ENCODE measurements at regions not wholly inside any gene's neighbourhood (a gene's known extent, or its start where the extent isn't known, plus 50 kb on each side); places are given as distances from the start of the nearest gene placed in this dataset.

DNA sequence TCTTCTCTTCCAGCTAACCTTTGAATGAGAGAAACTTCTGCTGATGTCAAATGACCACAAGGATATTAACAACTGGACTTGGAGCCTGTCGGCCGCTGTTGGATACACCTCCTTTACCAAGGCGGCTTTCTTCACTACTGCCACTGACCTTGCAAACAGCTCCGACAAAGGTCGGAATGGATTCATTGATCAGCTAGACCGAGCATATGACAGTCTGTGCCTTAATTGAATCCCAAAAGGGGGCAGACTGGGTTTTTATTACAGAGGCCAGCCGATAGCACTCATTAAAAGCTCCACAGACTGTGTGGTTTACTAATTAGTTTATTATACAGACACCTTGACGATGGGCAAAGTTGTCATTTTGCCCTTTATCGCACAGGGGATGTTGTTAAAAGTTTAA lies 394.5 kb downstream of the RERGL start:
- Mint-ChIP-seq H3K9me3 (ENCODE audit: low read depth) (no peaks in the 10 kb centered on the region), H3K27ac (no peak overlapping the region), H3K4me1 (ENCODE audit: low read depth) (no peaks in the 10 kb centered on the region), H3K4me3 (ENCODE audit: low read depth) (no peak overlapping the region), H3K27me3 (no peaks in the 10 kb centered on the region), H3K36me3 (ENCODE audit: insufficient read depth) (no peaks in the 10 kb centered on the region)
- no peak for DNase-seq (ENCODE audit: low spot score, unreplicated experiment)
- TF ChIP-seq, protein P1, sequence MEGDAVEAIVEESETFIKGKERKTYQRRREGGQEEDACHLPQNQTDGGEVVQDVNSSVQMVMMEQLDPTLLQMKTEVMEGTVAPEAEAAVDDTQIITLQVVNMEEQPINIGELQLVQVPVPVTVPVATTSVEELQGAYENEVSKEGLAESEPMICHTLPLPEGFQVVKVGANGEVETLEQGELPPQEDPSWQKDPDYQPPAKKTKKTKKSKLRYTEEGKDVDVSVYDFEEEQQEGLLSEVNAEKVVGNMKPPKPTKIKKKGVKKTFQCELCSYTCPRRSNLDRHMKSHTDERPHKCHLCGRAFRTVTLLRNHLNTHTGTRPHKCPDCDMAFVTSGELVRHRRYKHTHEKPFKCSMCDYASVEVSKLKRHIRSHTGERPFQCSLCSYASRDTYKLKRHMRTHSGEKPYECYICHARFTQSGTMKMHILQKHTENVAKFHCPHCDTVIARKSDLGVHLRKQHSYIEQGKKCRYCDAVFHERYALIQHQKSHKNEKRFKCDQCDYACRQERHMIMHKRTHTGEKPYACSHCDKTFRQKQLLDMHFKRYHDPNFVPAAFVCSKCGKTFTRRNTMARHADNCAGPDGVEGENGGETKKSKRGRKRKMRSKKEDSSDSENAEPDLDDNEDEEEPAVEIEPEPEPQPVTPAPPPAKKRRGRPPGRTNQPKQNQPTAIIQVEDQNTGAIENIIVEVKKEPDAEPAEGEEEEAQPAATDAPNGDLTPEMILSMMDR (IDR thresholded peaks at IDR 0.05; ENCODE audit: unreplicated experiment): no peak

DNA sequence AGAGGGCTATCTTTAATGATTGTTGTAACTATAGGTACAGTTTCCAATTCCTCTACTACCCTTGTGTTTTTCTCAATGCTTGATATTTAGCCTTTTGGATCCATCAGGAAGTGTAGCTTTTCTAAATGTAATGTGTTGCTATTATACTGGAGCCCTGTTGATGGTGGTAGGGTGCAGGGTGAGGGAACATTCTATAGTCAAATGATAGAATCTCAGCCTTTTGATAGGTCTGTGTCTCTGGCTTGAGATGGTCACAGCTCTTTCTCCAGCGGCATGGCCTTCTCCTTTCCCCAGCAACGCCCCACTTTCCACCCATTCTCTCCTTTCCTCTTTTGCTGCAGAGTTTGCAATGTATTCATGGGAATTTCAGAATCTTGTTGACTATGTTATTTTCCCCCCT lies 398.6 kb downstream of the RERGL start:
- TF ChIP-seq, protein P1 (IDR thresholded peaks at IDR 0.05; ENCODE audit: unreplicated experiment): no peak
- no peaks in the 10 kb centered on the region for H3K4me1 Mint-ChIP-seq (ENCODE audit: low read depth)
- DNase-seq (ENCODE audit: low spot score, unreplicated experiment): no peak
- H3K4me3 Mint-ChIP-seq (ENCODE audit: low read depth): no peak overlapping the region
- no peaks in the 10 kb centered on the region for H3K36me3 Mint-ChIP-seq (ENCODE audit: insufficient read depth)
- no peak overlapping the region for H3K27ac Mint-ChIP-seq
- no peaks in the 10 kb centered on the region for H3K9me3 Mint-ChIP-seq (ENCODE audit: low read depth)
- no peaks in the 10 kb centered on the region for H3K27me3 Mint-ChIP-seq

DNA sequence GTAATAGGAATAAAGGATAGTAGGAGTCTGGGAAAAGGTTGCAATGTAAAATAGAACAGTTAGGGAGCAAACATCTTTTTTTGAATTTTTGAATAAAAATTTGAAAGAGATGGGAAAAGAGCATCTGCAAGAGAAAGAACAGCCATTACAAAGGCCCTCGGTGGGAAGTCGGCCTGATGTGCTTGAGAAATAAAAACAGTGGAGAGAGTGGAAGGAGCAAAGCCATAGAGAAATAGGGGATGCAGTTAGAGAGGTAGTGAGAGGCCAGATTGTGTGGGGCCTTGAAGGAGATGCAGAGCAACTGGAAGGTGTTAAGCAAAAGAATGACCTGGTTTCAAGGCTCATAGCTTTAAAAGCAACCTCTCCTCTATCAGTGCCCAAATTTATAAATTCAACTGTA lies 409.8 kb downstream of the RERGL start:
- Mint-ChIP-seq H3K4me1 (ENCODE audit: low read depth) (peaks cover 1% of the 10 kb centered on the region), H3K27ac (no peak overlapping the region), H3K27me3 (no peaks in the 10 kb centered on the region), H3K9me3 (ENCODE audit: low read depth) (no peaks in the 10 kb centered on the region), H3K36me3 (ENCODE audit: insufficient read depth) (no peaks in the 10 kb centered on the region), H3K4me3 (ENCODE audit: low read depth) (no peak overlapping the region)
- TF ChIP-seq, protein P1 (IDR thresholded peaks at IDR 0.05; ENCODE audit: unreplicated experiment): no peak
- no peak for DNase-seq (ENCODE audit: low spot score, unreplicated experiment)

DNA sequence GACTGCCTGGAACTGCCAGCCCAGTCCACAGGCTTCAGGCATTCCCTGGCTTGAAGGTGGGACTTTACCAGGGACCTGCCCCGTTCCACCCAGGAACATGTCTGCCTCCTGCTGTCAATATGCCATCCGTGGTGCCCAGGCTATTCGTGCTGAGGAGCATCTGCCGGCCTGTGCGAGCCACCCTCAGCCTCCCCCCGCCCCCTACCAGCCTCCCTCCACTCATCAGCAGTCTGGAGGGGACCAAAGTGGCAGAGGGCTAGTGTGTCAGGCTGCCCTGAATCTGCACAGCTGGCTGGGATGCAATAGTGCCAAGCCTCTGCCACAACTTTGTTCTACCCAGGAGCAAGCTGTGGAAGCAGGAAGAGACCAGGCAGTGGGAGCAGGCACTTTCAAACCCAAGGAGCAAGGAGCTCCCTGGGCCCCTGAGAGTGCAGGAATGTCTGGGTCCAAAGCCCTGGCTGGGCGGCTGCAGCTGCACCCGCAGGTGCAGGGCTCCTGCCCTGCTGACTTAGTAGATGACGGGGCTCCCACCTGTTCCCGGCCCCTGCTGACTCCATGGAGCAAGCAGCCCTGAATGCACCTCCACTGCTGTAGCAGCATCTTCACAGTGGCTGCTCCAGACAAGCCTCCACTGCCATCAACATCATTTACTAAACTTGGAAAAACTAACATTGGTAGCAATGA lies 423.2 kb downstream of the RERGL start:
- Mint-ChIP-seq H3K4me3 (ENCODE audit: low read depth) (no peak overlapping the region), H3K9me3 (ENCODE audit: low read depth) (no peaks in the 10 kb centered on the region), H3K27me3 (no peaks in the 10 kb centered on the region), H3K4me1 (ENCODE audit: low read depth) (peaks cover 1% of the 10 kb centered on the region), H3K36me3 (ENCODE audit: insufficient read depth) (no peaks in the 10 kb centered on the region), H3K27ac (no peak overlapping the region)
- DNase-seq (ENCODE audit: low spot score, unreplicated experiment): no peak
- TF ChIP-seq, protein P1 (IDR thresholded peaks at IDR 0.05; ENCODE audit: unreplicated experiment): no peak

DNA sequence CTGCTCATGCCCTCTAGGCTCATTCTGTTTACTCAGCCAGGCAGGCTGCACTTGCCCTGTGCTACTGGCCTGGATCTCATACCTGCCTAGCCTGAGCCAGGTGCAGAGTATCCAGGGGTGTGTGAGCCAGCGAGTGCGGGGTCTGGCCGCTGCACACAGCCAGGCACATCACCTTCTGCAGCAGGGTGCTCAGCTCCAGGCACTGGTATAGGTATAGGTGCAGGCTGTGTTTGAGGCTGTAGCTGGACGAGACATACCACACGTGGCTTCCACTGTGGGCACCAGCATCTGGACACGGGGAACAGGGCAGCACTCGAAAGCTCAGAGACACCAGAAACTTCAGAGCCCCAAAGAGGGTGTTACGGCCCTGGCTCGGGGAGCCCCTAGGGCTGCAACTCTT lies 424.2 kb downstream of the RERGL start:
- Mint-ChIP-seq H3K4me1 (ENCODE audit: low read depth) (peaks cover 1% of the 10 kb centered on the region), H3K4me3 (ENCODE audit: low read depth) (no peak overlapping the region), H3K36me3 (ENCODE audit: insufficient read depth) (no peaks in the 10 kb centered on the region), H3K9me3 (ENCODE audit: low read depth) (no peaks in the 10 kb centered on the region), H3K27me3 (no peaks in the 10 kb centered on the region), H3K27ac (no peak overlapping the region)
- TF ChIP-seq, protein P1 (IDR thresholded peaks at IDR 0.05; ENCODE audit: unreplicated experiment): no peak
- DNase-seq (ENCODE audit: low spot score, unreplicated experiment): no peak

Measured in progenitor cell of endocrine pancreas (in vitro differentiated cells).